Superior temporal gyrus (tissue), 1 donor: ENCODE measurements at regions not wholly inside any gene's neighbourhood (a gene's known extent, or its start where the extent isn't known, plus 50 kb on each side); places are given as distances from the start of the nearest gene placed in this dataset.
"Not testable (repeated sequence)": the region's sequence is repeated elsewhere in the genome, so short reads cannot be mapped to it uniquely, and the experiment has no call there.

Source experiments
- DNase-seq: peaks from one replicate; pipeline ENCODE4 v3.0.0-alpha.2; 2016; ENCODE audit errors: extremely low spot score

DNA sequence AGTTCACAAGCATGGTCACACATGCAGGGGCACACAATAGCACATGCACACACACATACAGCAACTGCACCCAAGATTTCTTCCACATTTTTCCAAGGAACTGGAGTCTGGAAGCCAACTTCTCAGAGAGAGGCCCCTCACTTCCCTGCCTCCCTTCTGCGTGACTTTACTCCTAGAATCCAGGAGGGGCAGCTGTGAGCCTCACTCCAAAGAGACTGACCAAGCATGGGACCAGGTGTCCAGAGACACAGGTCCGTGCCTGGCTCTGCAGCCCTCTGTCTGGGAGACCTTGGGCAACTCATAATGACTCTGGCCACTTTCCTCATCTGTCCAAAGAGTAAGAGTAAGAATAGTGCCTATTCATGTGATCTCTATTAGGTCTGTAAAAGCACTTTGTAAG is 104.7 kb upstream of the TMEM132E start:
- no peak for DNase-seq

DNA sequence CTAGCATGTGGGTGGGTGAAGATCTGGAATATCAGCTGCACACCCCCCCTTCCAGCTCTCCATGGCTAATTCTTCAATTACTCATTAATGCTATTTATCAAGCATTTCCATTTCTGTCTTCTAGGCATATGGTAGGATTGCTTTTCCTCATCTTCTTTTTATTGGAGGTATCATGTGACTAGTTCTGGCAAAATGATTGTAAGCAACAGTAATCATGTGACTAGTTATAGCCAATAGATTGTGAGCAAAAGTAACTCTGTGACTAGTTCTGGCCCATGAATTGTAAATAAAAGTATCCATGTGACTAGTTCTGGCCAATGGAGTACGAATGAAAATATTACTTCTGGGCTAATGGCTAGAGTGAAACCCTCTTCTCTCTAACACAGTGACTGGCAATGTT is 107.0 kb upstream of the TMEM132E start:
- no peak for DNase-seq

DNA sequence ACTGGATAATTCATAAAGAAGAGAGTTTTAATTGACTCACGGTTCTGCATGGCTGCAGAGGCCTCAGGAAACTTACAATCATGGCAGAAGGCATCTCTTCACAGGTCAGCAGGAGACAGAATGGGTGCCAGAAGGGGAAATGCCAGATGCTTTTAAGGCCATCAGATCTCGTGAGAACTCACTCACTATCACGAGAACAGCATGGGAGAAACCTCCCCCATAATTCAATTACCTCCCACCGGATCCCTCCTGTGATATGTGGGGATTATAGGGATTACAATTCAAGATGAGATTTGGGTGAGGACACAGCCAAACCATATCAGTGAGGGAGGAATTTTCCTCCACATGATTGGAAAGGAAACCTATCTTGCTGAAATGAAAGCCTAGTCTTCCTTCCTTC is 108.1 kb upstream of the TMEM132E start:
- not testable (repeated sequence) for DNase-seq

DNA sequence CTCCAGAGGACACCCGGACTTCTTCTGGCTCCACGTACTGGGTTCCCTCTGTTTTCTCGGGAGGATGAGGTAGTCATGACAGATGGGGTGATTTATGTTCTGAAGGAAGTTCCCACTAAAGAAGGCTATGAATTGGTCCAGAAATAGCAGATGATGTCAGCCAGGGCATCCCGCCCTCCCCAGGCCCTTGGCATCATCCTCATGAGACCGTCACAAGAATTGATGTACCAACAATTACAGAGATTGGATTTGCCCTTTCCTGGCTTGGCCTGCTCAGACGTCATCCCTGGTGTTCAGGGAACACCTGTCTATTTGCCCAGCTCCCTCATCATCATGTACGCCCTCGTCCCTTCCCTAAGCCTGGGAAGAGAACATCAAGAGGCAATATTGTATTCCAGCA is 102.8 kb upstream of the CCL1 start:
- DNase-seq = no peak

DNA sequence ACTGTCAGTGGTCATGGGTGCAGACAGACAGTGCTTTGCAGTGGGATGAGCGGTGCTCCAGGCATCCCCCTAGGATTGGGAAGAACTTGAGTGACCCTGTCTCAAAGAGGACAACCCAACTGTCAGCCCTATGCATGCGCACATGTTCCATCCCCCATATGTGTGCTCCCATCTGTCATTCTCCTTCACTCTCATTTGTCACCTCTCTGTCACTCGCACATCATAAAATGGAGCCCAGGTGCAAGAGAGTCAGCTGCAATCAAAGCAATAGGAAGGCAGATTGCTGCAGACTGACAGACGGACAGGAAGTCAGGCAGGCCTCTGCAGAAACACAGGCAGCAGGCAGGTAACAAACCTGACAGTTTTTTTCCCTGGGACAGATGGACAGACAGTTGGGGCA is 101.8 kb upstream of the CCL1 start:
- DNase-seq = no peak

DNA sequence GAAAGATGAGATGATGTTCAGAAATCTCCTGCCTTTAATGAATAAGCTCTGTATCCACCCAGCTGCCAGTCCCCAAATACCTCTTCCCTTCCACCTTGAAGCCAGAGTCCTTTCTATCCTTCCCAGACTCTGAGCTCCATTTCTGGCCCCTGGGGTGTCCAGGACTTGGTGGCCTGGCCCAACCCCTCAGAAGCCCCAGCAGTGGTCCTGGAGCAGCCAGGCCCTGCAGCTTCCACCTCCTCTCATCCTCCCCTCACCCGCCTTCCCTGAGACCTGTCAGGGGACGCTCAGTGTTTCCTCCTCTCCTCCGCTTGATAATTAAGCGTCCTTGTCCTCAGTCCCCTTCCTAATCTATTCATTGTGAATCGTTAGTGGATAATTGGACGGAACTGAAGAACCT is 95.2 kb upstream of the CCL1 start:
- no peak for DNase-seq

DNA sequence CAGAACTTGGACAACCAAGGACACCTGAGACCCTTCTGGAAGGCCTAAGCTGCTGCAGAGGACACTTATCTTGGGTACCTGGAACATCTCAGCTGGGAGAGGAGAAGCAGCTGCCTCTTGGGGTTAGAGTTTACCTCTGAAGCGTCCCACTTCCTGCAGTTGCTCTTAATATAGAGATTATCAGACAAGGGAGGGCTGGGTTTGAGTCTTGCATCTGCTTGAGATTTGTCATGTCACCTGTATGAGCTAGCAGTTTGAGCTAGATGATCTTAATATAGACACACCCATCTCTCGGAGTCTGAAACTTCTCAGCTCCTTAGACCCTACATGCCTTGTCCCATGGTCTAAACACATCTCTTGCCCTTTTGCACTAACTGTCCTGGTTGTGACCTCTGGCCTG is 93.1 kb upstream of the CCL1 start:
- no peak for DNase-seq

DNA sequence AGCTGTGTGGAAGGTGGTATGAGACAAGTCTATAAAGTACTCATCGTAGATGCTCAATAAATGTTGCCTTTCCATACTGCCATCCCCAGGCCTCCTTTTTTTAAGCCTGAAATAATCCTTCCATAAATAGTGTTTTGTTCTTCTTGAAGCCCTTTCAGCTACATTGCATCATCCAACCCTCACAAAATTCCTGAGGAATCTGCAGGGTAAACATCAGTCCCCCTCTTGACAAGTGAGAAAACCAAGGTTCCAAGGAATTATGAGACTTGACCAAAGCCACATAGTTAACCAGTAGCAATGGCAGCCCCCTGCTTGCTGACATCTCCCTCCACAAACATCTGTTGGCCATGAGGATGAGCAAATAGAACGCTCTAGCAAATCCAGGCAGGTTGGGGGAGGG is 89.7 kb upstream of the CCL1 start:
- no peak for DNase-seq

DNA sequence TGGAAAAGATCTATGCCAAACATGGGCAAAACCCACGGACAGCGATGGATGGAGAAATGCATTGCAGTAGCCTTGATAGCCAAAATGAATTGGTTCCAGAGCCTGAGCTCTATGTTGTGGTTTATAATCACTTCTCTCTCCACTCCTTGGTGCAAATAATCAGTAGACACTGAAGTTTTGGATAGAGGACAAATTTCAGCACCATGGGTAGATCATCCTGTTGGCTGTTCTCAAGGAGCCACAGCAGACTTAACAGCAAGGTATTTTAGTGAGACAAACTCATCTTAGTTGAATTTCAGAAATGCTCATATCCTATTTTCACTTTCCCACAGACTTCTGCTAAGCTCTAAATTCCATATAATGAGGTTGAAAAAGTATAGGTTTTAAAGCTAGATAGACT is 88.3 kb upstream of the CCL1 start:
- DNase-seq = no peak

DNA sequence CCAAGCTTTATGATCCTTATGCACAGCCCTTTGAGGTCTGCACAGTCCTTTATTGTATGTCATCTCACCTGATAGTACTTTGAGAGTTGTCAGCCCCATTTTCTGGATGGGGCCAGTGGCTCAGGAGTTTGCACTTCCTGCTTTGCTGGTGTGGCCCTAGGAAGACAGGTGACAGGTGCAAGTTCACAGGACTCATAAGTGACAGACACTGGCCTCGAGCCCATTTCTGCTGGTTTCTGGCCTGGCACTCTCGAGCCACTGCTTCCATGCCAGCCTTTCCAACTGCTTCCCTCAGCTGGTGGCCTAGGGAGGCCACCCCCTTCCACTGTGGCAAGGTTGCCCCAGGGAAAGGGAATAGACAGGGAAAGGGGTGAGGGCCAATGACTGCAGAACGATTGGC is 84.4 kb upstream of the CCL1 start:
- DNase-seq = no peak

DNA sequence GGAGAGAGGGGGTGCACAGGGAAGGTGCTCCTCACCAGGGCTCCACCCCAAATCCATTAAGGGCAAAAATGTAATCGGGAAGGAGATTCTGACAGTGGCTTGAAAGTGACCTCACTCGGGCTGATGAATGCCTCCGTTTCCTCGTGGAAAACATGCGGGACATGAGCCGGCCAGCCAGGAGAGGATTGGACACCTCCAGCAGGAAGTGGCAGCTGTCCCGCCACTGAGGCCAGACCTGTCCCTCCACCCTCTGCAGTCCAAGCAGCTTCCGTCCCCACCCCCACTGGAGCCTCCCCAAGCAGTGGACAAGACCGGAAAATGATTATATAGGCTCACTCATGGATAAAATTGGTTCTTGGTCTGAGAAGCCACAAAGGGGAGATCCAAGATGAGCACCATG is 82.1 kb upstream of the CCL1 start:
- DNase-seq = no peak

DNA sequence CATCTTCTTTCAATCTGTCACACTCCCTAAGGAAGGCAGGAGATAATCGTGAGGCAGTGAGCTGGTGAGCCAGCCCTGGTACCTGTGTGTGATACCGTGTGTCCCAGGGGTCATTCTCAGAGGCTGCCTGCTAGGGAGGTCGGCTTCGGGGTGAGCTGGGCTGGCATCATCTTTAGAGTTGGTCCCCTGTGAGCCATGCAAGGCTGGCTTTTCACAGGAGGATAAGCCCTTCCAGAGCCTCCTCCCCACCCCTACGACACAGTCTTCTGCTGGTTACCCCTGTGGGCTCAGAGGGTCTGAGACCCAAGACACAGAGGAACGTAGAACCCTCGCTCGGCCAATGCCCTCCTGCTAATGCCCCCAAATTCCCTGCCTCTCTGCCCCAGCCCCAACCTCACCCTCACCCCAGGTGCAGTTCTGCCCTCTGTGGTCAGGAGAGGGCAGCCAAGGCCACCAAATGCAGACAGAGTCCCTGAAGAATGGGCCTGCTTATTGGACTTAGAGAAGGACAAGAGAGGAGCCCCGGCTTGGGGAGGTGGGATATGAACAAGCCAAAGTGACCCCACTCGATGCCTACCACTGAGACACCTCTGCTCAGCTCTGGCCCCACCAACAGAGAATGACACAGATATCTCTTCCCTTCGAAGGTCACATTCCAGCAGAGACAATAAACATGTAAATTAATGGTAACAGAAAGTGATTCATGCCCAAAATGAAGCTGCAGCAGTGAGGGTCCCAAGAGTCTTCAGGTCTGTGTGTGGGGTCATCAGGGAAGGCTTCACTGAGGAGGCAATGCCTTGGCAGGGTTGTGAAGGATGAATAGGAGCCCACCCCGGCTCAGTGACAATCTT is 80.8 kb upstream of the CCL1 start:
- DNase-seq = peak; percentile 21

DNA sequence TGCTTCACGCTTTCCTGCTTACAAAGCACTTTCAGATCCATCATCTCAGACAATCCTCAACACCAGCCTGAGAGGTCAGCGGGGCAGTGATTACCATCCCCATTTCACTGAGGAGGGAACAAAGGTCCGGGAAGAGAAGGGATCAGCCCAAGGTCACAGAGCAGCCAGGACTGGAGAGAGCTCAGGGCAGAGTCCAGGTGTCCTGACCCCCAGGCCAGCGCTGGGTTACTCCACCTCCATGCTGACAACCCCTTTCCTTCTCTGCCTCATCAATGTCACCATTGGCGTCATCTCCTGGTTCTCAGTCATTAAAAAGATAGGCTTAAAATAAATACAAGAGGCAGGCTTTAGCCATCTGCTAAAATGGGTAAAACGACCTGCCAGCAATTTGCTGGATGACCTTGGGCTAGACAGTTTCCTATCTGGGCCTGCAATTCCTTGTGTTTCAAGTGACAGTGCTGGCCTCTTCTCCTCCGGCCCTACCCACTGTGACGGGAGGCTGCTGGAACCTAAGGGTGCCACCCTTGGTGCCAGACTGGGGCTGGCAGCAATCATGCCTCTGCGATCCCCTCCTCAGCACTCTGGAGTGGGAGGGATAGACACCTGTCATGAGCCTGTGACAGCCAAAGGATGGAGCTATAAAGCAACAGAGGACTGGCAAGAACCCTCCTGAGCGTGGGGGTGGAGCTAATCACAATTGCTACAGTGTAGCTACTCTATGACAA is 79.5 kb upstream of the CCL1 start:
- DNase-seq = no peak

DNA sequence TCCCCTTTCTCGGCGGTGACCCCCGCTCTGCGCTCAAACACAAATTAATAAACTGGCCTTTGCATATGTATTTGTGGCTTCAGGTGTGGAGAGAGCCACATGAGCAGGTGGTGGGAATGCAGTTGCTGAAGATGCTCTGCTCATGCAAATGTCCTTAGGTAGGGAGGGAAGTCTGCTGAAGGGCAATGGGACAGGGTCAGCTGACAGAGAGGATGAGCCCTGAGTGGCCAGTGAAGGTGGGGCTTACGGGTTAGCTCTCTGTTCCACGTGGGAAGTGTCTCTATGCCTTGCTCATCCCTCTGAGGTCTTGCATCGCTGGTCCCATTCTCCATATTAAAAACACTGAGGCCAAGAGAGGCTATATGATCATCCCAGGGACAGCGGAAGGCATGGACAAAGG is 74.2 kb upstream of the CCL1 start:
- DNase-seq = no peak

DNA sequence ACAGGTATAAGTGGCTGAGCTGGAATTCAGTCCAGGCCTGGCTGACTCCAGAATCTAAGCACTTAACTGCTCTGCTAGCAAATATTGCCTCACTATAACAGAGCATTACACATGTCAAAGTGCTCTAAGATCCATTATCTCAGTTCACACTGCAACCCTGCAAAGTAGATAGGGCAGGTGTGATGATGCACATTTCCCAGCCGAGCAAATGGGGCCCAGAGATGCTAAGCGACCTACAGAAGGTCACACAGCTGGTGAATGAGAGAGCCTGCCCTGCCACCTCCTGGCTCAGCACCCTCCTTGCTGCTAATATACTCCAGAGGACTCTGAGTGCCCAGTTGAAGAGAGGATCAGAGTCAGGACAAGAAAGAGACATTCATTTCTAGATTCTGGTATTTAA is 73.6 kb upstream of the CCL1 start:
- DNase-seq = no peak

DNA sequence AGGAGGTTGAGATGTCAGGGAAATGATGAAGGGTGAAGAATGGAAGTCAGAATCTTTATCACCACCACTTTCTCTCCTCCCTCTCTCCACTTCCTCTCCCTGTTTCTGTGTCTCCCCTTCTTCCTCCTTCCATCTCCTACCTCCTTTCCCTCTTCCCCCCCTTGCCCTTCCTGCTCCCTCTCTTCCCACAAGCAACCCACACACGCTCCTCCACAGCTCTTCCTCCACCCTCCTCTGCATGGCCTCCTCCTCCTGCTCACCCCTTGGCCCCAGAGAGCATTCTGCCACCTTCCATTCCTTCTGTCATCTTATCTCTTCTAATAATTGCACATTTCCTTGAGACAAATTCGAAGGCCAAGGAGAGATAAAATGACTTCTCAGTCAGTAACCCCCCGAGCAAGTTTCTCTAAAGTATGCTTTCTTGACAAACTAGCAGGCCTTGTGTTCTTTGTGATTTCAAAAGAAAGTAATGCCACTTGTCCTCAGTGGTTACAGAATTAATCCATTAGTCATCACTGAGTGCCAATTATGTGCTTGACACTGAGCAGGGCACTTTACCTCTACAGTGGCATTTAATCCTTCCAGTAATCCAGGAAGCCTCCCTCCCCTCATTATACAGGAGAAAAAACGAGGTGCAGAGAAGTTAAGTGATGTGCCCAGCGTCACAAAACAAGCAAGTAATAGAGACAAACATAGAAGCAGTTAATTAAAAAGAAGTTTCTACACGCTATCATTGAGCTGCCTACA is 72.3 kb upstream of the CCL1 start:
- no peak for DNase-seq

DNA sequence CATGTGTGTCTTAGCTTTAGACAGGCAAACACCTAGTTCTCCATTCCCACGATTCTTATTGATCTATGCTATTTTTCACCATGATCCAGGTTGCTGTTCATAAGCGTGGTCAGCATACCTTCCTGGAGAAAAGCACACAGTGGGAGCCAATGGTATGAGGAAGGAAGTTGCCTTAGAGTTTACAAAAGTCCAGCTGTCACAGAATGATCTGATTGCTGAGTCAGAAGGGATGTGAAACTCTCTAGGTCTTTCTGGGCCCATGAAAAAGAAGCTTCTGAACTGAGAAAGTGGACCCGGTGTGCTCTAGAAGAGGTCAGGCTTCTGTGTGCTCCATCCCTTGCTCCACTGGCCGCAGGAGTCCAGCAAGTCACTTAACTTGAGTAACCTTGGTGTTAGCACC is 71.0 kb upstream of the CCL1 start:
- peak; percentile 36 for DNase-seq

DNA sequence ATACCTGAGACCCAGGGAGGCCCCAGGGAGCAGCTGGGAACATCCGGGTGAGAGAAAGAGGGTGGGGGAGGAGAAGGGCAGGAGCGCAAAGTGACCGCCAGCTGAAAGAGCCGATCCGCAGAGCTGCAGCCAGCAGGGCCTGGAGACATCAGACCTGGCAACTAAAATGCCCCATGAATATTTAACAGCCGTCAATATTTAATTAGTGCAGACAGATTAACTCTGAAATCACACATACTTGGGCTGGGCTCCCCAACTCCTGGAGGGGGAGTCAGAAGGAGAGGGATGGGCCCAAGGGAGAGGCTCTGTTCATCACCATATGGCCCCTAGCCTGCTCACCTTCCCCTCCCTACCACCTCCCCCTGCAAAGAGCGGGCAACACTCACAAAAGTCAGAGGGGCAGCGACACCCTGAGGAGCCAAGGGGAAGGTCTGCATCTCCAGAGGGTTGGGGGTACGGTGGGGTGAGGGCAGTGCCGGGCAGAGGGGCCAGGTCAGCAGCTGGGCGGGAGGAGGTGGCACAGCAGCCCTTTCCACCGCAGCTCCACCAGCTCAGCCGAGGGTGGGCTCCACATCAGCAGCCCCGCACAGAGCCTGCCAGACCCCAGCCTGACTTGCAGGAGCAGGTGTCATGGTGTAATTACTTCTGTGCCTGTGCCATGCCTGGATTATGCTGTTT is 61.9 kb upstream of the CCL1 start:
- no peak for DNase-seq

DNA sequence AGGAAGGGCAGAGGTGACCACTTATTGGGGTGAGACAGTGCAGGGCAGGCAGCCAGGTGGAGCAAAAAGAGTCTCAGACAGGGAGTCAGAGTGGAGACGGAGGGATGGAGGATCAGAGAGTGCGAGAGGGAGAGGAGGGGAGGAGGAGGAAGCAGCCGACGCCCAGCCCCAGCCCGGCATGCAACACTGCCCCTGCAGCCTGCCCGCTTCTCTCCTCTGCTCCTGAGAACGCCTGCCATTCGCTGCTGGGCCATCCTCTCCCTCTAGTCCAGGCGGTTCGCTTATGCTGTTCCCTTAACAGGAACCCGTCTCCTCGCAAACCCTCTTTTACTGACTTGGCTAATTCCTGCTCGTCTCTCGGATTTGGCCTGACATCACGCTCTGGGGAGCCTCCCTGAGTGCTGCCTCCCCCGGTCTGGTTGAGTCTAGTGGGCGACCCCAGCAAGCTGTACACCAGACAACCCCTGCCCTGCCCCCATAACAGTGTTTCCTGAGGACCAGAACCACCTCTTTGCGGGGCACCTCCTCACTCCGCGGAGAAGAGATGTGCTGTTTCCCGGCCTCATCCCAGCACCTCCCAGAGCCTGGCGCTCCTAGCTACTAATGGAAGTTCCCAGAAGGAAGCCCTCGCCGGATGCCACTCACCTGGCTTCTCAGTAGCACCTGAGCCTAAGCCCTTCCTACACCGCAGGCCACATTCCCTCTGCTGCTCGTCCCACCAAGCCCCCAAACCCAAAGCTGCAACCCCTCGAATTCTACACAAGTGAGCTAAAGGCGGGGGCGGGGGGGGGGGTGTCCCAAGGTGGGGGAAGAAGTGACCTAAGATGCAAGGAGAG is 61.2 kb upstream of the CCL1 start:
- DNase-seq = no peak

DNA sequence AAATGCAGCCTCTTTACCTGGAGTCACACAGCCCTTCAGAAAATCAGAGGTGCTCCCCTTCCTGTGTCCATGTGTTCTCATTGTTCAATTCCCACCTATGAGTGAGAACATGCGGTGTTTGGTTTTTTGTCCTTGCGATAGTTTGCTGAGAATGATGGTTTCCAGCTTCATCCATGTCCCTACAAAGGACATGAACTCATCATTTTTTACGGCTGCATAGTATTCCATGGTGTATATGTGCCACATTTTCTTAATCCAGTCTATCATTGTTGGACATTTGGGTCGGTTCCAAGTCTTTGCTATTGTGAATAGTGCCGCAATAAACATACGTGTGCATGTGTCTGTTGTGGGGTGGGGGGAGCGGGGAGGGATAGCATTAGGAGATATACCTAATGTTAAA is 60.3 kb upstream of the CCL1 start:
- not testable (repeated sequence) for DNase-seq

DNA sequence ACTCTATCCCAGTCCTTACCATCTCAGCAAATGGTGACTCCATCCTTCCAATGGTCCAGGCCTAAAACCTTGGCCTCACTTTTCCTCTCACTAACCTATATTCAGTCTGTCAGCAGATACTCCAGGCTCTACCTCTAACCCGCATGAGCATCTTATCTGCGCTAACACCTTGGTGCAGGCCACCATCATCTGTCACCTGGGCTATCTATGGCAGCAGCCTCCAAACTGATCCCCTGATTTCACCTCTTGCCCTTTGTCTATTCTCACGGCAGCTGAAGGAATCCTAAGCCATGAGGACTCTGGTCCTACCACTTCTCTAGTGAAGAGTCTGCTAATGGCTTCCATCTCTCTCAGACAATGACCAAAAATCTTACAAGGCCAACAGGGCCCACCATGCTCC is 57.9 kb upstream of the CCL1 start:
- DNase-seq = no peak
